ENCODE measurements at regions not wholly inside any gene's neighbourhood (a gene's known extent, or its start where the extent isn't known, plus 50 kb on each side); places are given as distances from the start of the nearest gene placed in this dataset.
"Not testable (repeated sequence)": the region's sequence is repeated elsewhere in the genome, so short reads cannot be mapped to it uniquely, and the experiment has no call there.

GRCh38 chrX:38499658-38500057 lies 61.7 kb upstream of the TSPAN7 start:
- not testable (repeated sequence) for TF ChIP-seq SMC3 (IDR thresholded peaks at IDR 0.05; ENCODE audit: low read depth, low read length); CTCF (conservative IDR thresholded peaks at IDR 0.05; ENCODE audit: low read depth, low read length); POLR2A (IDR thresholded peaks at IDR 0.05; ENCODE audit: low read depth, low read length)
